Fibroblast of lung (primary cell): ENCODE measurements at regions not wholly inside any gene's neighbourhood (a gene's known extent, or its start where the extent isn't known, plus 50 kb on each side); places are given as distances from the start of the nearest gene placed in this dataset.

Experiments used
- DNase-seq, 2 donors: peaks; one replicate each; pipeline versions ENCODE4 v3.0.0 to v3.0.0-alpha.2; 2010; ENCODE audit warnings: low read depth in 2 of 2
- H2AFZ ChIP-seq: 2 replicates; pipeline ENCODE4 v1.5.1; 2012; ENCODE audit warnings: low read length, control low read depth, inconsistent platforms
- H3K27ac ChIP-seq: 2 replicates; pipeline ENCODE4 v1.5.1; 2011; ENCODE audit warnings: low read length, control low read depth; ENCODE audit not compliant: insufficient read depth
- H3K27me3 ChIP-seq: 2 replicates; pipeline ENCODE4 v1.5.1; 2011; ENCODE audit warnings: mild to moderate bottlenecking, low read length; ENCODE audit not compliant: control insufficient read depth, insufficient read depth
- H3K36me3 ChIP-seq: 2 replicates; pipeline ENCODE4 v1.5.1; 2011; ENCODE audit warnings: low read length; ENCODE audit not compliant: control insufficient read depth, insufficient read depth
- H3K4me1 ChIP-seq: 2 replicates; pipeline ENCODE4 v1.5.1; 2011; ENCODE audit warnings: low read length; ENCODE audit not compliant: control insufficient read depth, insufficient read depth; ENCODE audit errors: extremely low read depth
- H3K4me2 ChIP-seq: 2 replicates; pipeline ENCODE4 v1.5.1; 2011; ENCODE audit warnings: low read length, control low read depth; ENCODE audit not compliant: insufficient read depth; ENCODE audit errors: extremely low read depth
- H3K4me3 ChIP-seq, 4 experiments: fragments of 200-600 bp in 1 of 4; sonication (generic) in 1 of 4; replicated peaks in 1 of 4; 2 replicates each; pipeline ENCODE4 v1.5.1; 2011 to 2016; ENCODE audit warnings: low read length in 4 of 4, low read depth in 3 of 4, mild to moderate bottlenecking in 3 of 4, control low read depth in 2 of 4, inconsistent platforms in 1 of 4, mixed read lengths in 1 of 4; ENCODE audit not compliant: insufficient read depth in 1 of 4; ENCODE audit errors: control extremely low read depth in 1 of 4
- H3K79me2 ChIP-seq: 2 replicates; pipeline ENCODE4 v1.5.1; 2012; ENCODE audit warnings: mild to moderate bottlenecking, low read length, inconsistent platforms; ENCODE audit not compliant: control insufficient read depth, insufficient read depth
- H3K9ac ChIP-seq: 2 replicates; pipeline ENCODE4 v1.5.1; 2011; ENCODE audit warnings: mild to moderate bottlenecking, low read length, control low read depth; ENCODE audit not compliant: insufficient read depth
- H3K9me3 ChIP-seq: 2 replicates; pipeline ENCODE4 v1.5.1; 2012; ENCODE audit warnings: low read depth, low read length; ENCODE audit not compliant: control insufficient read depth, insufficient read depth
- H4K20me1 ChIP-seq: 2 replicates; pipeline ENCODE4 v1.5.1; 2011; ENCODE audit warnings: low read length; ENCODE audit not compliant: control insufficient read depth, insufficient read depth; ENCODE audit errors: extremely low read depth
- CTCF ChIP-seq, 2 donors: IDR thresholded peaks in 1 of 2; conservative IDR thresholded peaks in 1 of 2; 1 replicate in 1 of 2; 2 replicates in 1 of 2; pipeline ENCODE4 v1.5.1; 2011 to 2012; ENCODE audit warnings: low read length in 2 of 2, control low read depth in 1 of 2, inconsistent platforms in 1 of 2, low read depth in 1 of 2, mild to moderate bottlenecking in 1 of 2
- EZH2 ChIP-seq: IDR thresholded peaks from 2 replicates; pipeline ENCODE4 v1.5.1; 2012; ENCODE audit warnings: low read length, control low read depth, mild to moderate bottlenecking; ENCODE audit errors: missing control alignments

GRCh38 chr10:4515721-4516120 is 310.3 kb upstream of the AKR1E2 start:
- no peaks in the 10 kb centered on the region for H3K27me3 ChIP-seq
- H3K9ac ChIP-seq: no peak overlapping the region
- no peaks in the 10 kb centered on the region for H3K4me1 ChIP-seq
- no peak overlapping the region for H3K27ac ChIP-seq
- no peaks in the 10 kb centered on the region for H3K36me3 ChIP-seq
- no peaks in the 10 kb centered on the region for H3K9me3 ChIP-seq
- H2AFZ ChIP-seq: no peak overlapping the region
- DNase-seq: no peak
- H3K79me2 ChIP-seq: no peaks in the 10 kb centered on the region
- TF ChIP-seq EZH2 (no peak), CTCF (conservative IDR thresholded peaks at IDR 0.05 in 1 of 2, IDR thresholded peaks at IDR 0.05 in 1 of 2; ENCODE audit: low read depth in 1 of 2, low read length in 2 of 2) (no peak)
- H4K20me1 ChIP-seq: no peaks in the 10 kb centered on the region
- no peak overlapping the region for H3K4me2 ChIP-seq
- no peak overlapping the region for H3K4me3 ChIP-seq

- H3K27me3 ChIP-seq: no peaks in the 10 kb centered on the region
- H4K20me1 ChIP-seq: no peaks in the 10 kb centered on the region
- no peaks in the 10 kb centered on the region for H3K9me3 ChIP-seq
- no peak for DNase-seq
- no peak overlapping the region for H3K27ac ChIP-seq
- H2AFZ ChIP-seq: peak overlapping the region; percentile 75
- no peak overlapping the region for H3K9ac ChIP-seq
- H3K4me3 ChIP-seq: no peak overlapping the region
- H3K79me2 ChIP-seq: no peaks in the 10 kb centered on the region
- no peaks in the 10 kb centered on the region for H3K36me3 ChIP-seq
- no peak overlapping the region for H3K4me2 ChIP-seq
- no peaks in the 10 kb centered on the region for H3K4me1 ChIP-seq
- no peak for TF ChIP-seq EZH2
- no peak for TF ChIP-seq CTCF (conservative IDR thresholded peaks at IDR 0.05 in 1 of 2, IDR thresholded peaks at IDR 0.05 in 1 of 2; ENCODE audit: low read depth in 1 of 2, low read length in 2 of 2)
Observed at GRCh38 chr10:4514445-4515108, 311.4 kb upstream of the AKR1E2 start.

GRCh38 chr10:4512671-4513240 is 313.3 kb upstream of the AKR1E2 start:
- H4K20me1 ChIP-seq: no peaks in the 10 kb centered on the region
- TF ChIP-seq EZH2: no peak
- peak; percentile 59 to 70 for TF ChIP-seq CTCF (conservative IDR thresholded peaks at IDR 0.05 in 1 of 2, IDR thresholded peaks at IDR 0.05 in 1 of 2; ENCODE audit: low read depth in 1 of 2, low read length in 2 of 2)
- H3K4me2 ChIP-seq: no peak overlapping the region
- no peaks in the 10 kb centered on the region for H3K9me3 ChIP-seq
- peak; percentile 59 to 90 for DNase-seq
- no peak overlapping the region for H3K4me3 ChIP-seq
- H2AFZ ChIP-seq: no peak overlapping the region
- no peak overlapping the region for H3K27ac ChIP-seq
- no peaks in the 10 kb centered on the region for H3K79me2 ChIP-seq
- no peak overlapping the region for H3K9ac ChIP-seq
- H3K4me1 ChIP-seq: no peaks in the 10 kb centered on the region
- no peaks in the 10 kb centered on the region for H3K36me3 ChIP-seq
- no peaks in the 10 kb centered on the region for H3K27me3 ChIP-seq
